DND-41 (cell line): ENCODE measurements at regions not wholly inside any gene's neighbourhood (a gene's known extent, or its start where the extent isn't known, plus 50 kb on each side); places are given as distances from the start of the nearest gene placed in this dataset.

Source experiments
- ATAC-seq: fragments of 200-7000 bp; cut with Tn5 transposase; 3 replicates; pipeline ENCODE4 v1.9.1; 2021; ENCODE audit warnings: low read depth; ENCODE audit not compliant: insufficient read depth
- DNase-seq: peaks from one replicate; pipeline ENCODE4 v3.0.0-alpha.2; 2020
- H2AFZ ChIP-seq: 2 replicates; pipeline ENCODE4 v1.6.0; 2012; ENCODE audit warnings: low read depth, low read length
- H3K27ac ChIP-seq: 2 replicates; pipeline ENCODE4 v1.5.1; 2012; ENCODE audit warnings: low read length, inconsistent platforms
- H3K27me3 ChIP-seq: fragments of 200-600 bp; sonication (generic); 2 replicates; pipeline ENCODE4 v1.6.0; 2012; ENCODE audit warnings: low read length, mild to moderate bottlenecking, inconsistent platforms; ENCODE audit not compliant: insufficient read depth, poor library complexity
- H3K36me3 ChIP-seq: 2 replicates; pipeline ENCODE4 v1.5.1; 2012; ENCODE audit warnings: low read length, inconsistent platforms; ENCODE audit not compliant: insufficient read depth
- H3K4me1 ChIP-seq: 2 replicates; pipeline ENCODE4 v1.5.1; 2012; ENCODE audit warnings: mild to moderate bottlenecking, low read length; ENCODE audit not compliant: insufficient read depth
- H3K4me2 ChIP-seq: 2 replicates; pipeline ENCODE4 v1.6.0; 2012; ENCODE audit warnings: mild to moderate bottlenecking, moderate library complexity, low read length, inconsistent platforms; ENCODE audit not compliant: insufficient read depth
- H3K4me3 ChIP-seq, 2 experiments: fragments of 200-600 bp in 1 of 2; shearing (Covaris generic) in 1 of 2; 2 replicates each; pipeline ENCODE4 v1.5.1; 2012 to 2016; ENCODE audit warnings: inconsistent platforms in 2 of 2, low read length in 2 of 2, mild to moderate bottlenecking in 2 of 2, low read depth in 1 of 2, moderate library complexity in 1 of 2
- H3K79me2 ChIP-seq: 2 replicates; pipeline ENCODE4 v1.6.0; 2012; ENCODE audit warnings: low read length, inconsistent platforms; ENCODE audit not compliant: insufficient read depth
- H3K9ac ChIP-seq: 2 replicates; pipeline ENCODE4 v1.6.0; 2012; ENCODE audit warnings: low read depth, mild to moderate bottlenecking, inconsistent platforms, low read length, moderate library complexity
- H3K9me3 ChIP-seq: 2 replicates; pipeline ENCODE4 v1.5.1; 2012; ENCODE audit warnings: low read length, moderate library complexity, mild to moderate bottlenecking, inconsistent platforms; ENCODE audit not compliant: insufficient read depth, severe bottlenecking
- H4K20me1 ChIP-seq: 2 replicates; pipeline ENCODE4 v1.6.0; 2012; ENCODE audit warnings: low read length; ENCODE audit not compliant: insufficient read depth
- CTCF ChIP-seq: IDR thresholded peaks from 2 replicates; pipeline ENCODE4 v1.5.1; 2012; ENCODE audit warnings: borderline replicate concordance, low read length, moderate library complexity, mild to moderate bottlenecking; ENCODE audit not compliant: poor library complexity, severe bottlenecking; ENCODE audit errors: extremely low read depth
- EZH2 ChIP-seq: IDR thresholded peaks from 3 replicates; pipeline ENCODE4 v1.6.1; 2012; ENCODE audit warnings: borderline replicate concordance, low read depth, mild to moderate bottlenecking, moderate library complexity, low read length, inconsistent platforms; ENCODE audit not compliant: severe bottlenecking

GRCh38 chr1:229094476-229095311 is 176.2 kb upstream of the RAB4A start:
- no peak overlapping the region for H3K27ac ChIP-seq
- no peak overlapping the region for H3K4me2 ChIP-seq
- ATAC-seq (no peak), DNase-seq (no peak)
- H2AFZ ChIP-seq: no peak overlapping the region
- TF ChIP-seq CTCF: no peak
- no peak for TF ChIP-seq EZH2
- no peaks in the 10 kb centered on the region for H3K9me3 ChIP-seq
- H3K36me3 ChIP-seq: no peaks in the 10 kb centered on the region
- H3K79me2 ChIP-seq: no peaks in the 10 kb centered on the region
- H4K20me1 ChIP-seq: no peaks in the 10 kb centered on the region
- peaks cover 8% of the 10 kb centered on the region for H3K27me3 ChIP-seq
- no peaks in the 10 kb centered on the region for H3K4me1 ChIP-seq
- H3K4me3 ChIP-seq: no peak overlapping the region
- no peak overlapping the region for H3K9ac ChIP-seq

GRCh38 chr1:229095325-229095724 is 175.6 kb upstream of the RAB4A start:
- Histone ChIP-seq H3K27me3 (peaks cover 8% of the 10 kb centered on the region), H2AFZ (no peak overlapping the region), H4K20me1 (no peaks in the 10 kb centered on the region), H3K79me2 (no peaks in the 10 kb centered on the region), H3K27ac (no peak overlapping the region), H3K4me1 (no peaks in the 10 kb centered on the region), H3K4me3 (no peak overlapping the region), H3K4me2 (no peak overlapping the region), H3K9ac (no peak overlapping the region), H3K36me3 (no peaks in the 10 kb centered on the region), H3K9me3 (no peaks in the 10 kb centered on the region)
- DNase-seq (no peak), ATAC-seq (no peak)
- no peak for TF ChIP-seq EZH2
- TF ChIP-seq CTCF: no peak

GRCh38 chr1:229097356-229097755 is 173.6 kb upstream of the RAB4A start:
- no peaks in the 10 kb centered on the region for H3K4me1 ChIP-seq
- H3K27ac ChIP-seq: no peak overlapping the region
- no peak for ATAC-seq
- H3K9ac ChIP-seq: no peak overlapping the region
- H3K4me3 ChIP-seq: no peak overlapping the region
- H3K27me3 ChIP-seq: peaks cover 8% of the 10 kb centered on the region
- no peak for TF ChIP-seq EZH2
- TF ChIP-seq CTCF: no peak
- no peaks in the 10 kb centered on the region for H3K9me3 ChIP-seq
- DNase-seq: no peak
- no peaks in the 10 kb centered on the region for H4K20me1 ChIP-seq
- no peaks in the 10 kb centered on the region for H3K79me2 ChIP-seq
- H3K36me3 ChIP-seq: no peaks in the 10 kb centered on the region
- no peak overlapping the region for H3K4me2 ChIP-seq
- no peak overlapping the region for H2AFZ ChIP-seq
